Cerebellar cortex (tissue), 1 donor: ENCODE measurements at regions not wholly inside any gene's neighbourhood (a gene's known extent, or its start where the extent isn't known, plus 50 kb on each side); places are given as distances from the start of the nearest gene placed in this dataset.
A peak's percentile ranks its signal among the peaks of the same experiment; 100 is the strongest.

Experiments used
- DNase-seq: peaks from one replicate; pipeline ENCODE4 v3.0.0-alpha.2; 2015; ENCODE audit warnings: low spot score

GRCh38 chr9:4384750-4385149 is 84.9 kb upstream of the GLIS3 start:
- DNase-seq, result no peak

DNA sequence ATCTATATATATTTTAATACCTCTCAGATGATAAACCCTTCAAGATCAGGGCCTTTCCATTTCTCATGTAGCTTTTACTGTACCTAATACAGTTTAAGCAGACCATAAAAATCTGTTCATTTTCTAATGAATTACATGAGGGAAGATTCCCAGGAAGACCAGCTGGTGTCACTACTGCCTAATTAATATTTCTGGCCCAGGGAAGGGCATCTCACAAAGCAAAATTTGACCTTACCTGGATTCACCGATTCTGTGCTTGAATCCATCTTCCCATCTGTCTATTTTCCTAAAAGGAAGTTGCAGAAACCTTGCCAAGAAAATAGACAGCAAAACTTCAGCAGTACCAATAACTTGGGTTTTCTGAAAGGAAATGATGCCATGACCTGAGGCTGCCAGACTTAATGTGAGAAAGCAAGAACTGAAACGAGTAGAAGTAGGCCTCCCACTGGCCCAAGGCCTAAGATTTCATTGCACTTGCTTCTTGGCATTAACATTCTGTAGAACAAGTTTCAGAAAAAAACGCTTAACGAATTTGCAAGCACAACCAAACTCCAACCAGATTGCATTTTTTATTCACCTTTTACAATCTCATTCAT is 83.0 kb upstream of the GLIS3 start:
- DNase-seq, result peak; percentile 79

DNA sequence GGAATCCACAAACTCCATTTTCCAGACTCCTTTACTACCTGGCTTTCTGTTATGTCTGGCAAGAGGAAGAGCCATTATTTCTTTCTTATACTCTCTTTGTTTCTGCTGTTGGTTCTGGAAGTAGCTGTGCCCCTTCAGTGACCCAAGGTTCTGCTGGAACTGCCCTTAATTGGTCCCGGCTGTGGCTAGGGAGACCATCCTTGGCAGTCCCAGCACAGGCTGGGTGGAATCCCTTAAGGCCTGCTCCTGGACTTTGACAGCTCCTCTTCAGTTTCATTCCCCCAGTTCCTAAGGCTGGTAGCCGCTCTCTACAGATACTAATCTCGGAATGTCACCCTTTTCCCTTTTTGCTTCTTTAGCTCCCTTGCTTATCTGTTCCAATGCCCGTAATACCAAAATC is 81.9 kb upstream of the GLIS3 start:
- DNase-seq, result no peak

DNA sequence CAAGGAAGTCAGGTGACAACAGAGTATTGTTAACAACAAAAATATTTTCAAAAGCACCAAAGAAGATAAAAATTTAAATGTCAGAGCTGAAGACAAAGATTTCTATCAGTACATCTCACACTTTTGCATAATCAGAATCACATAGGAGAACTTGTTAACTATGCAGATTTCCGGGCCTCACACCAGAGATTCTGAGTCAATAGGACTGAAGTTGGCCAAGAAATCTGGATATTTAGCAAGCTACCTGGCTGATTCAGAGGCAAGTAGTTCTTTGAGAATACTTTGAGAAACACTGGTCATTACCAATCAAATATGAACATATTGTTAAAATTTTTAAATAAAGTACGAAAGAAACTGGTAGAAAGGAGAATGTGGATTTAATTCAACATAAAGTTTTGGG is 80.5 kb upstream of the GLIS3 start:
- DNase-seq, result no peak

DNA sequence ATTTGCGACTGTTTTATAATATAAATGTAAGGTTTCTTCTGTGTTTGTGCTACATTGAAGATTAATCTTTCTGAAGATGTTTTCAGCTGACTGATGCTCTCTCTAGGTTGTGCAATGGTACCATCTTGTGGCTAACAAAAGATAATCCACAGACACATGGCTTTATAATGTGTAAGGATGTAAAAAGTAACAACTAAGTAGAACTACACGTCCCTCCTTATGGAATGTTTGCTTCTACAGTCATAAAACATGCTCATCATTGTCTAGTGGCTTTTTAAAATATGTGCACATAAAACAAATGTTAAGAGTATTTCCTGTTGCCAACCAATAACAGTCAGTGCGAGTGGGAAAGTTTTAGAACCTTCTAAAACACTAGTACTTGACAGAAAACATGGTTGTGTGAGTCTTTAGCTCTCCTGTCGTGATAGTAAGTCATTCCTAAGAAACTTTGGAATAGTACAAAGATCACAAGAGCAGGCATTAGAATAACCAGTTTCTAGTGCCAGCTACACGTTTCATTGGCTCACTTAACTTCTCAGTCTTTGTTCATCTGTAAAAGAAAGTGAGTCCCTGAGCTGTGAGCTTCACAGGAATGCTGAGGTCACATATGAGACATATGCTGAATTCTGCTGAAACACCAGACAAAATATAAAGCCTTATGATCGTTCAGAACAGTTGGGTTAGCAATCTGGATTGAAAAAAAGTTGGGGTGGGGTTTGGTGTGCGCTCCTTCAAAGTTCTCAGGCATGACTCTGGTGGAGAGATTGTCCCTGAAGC is 75.7 kb upstream of the GLIS3 start:
- peak; percentile 58 for DNase-seq

GRCh38 chr9:4371108-4371507 is 71.2 kb upstream of the GLIS3 start:
- no peak for DNase-seq

- no peak for DNase-seq
These were observed 70.6 kb upstream of the GLIS3 start for GRCh38 chr9:4370501-4370900.

DNA sequence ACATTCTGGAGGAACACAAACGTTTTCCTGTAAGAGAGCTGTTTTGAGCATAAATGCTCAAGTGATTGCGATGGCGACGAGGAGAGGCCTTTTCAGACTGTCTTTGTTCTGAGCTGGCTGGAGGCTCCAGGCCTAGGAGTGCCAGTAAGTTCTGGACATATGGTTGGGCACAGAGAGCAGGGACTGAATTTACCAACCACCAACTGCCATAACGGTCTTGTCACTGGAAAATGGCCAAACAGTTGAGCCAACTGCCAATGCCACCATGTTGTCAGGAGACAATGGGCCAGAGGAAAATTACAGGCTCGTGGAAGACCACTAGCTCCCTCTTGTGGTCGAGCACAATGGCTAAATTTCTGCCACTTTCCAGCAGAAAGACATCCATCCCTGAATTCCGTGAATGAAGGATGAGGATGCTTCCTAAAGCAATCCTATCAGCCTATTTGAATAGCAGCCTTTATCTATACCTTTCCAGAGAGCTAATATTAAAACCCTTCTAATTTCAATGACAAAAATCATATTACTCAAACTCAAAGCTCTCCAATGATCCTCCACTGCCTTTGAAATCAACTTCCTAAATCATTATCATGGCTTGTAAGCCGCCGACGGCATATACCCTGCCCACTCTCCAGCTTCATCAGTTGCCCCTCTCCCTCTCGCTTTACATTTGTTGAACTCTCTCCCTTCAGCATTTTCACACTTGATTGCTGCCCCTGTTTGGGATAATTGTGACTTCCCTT is 66.9 kb upstream of the GLIS3 start:
- peak; percentile 97 for DNase-seq

DNA sequence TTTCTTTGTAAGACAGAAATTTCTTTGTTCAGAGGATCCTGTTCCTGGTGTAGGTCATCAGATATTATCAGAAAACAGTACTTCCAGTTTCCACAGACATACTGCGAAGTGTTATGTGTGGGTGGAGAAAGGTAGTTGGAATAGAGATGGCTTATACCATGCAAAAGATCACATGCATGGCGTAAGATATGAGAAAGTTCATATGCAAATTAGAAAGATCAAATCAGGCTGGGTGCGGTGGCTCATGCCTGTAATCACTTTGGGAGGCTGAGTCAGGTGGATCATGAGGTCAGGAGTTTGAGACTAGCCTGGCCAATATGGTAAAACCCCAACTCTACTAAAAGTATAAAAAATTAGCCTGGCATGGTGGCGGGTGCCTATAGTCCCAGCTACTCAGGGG is 65.2 kb upstream of the GLIS3 start:
- DNase-seq, result no peak

DNA sequence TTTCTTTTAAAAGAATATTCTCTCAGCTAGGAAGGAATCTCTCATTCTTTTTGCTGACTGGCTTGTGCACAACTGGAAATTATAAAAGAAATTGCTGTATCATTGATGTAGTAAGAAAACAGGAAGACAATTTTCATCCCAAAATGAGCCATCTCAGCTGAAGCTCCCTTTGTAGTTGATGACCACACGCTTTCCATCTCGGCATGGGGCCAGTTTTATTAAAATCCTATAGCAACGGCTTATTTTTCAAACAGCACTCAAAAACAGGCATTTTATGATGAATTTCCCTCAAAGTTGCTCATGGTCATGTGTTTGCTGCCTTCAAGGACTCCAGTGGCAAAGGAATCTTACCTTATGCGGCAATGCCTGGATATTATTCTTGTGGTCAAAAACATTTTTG is 62.4 kb upstream of the GLIS3 start:
- no peak for DNase-seq

GRCh38 chr9:4359016-4359415 is 59.1 kb upstream of the GLIS3 start:
- DNase-seq, result no peak

- no peak for DNase-seq
These were observed 58.1 kb upstream of the GLIS3 start for GRCh38 chr9:4357929-4358328.

- DNase-seq, result no peak
These were observed 56.4 kb upstream of the GLIS3 start for GRCh38 chr9:4356306-4356705.

GRCh38 chr9:4353236-4353635 is 53.4 kb upstream of the GLIS3 start:
- no peak for DNase-seq

- no peak for DNase-seq
These were observed 50.0 kb upstream of the GLIS3 start for GRCh38 chr9:4349816-4350418.
